Uterus (tissue), 2 donors: ENCODE measurements at regions not wholly inside any gene's neighbourhood (a gene's known extent, or its start where the extent isn't known, plus 50 kb on each side); places are given as distances from the start of the nearest gene placed in this dataset.

Experiments
- POLR2A ChIP-seq, 2 donors: fragments of 450-650 bp; IDR thresholded peaks; one replicate each; pipeline ENCODE4 v1.6.1; 2016; ENCODE audit warnings: antibody characterized with exemption in 2 of 2, mild to moderate bottlenecking in 1 of 2, moderate library complexity in 1 of 2
- TF ChIP-seq, protein P1 (sequence below), 4 experiments: fragments of 200-600 bp in 2 of 4; fragments of 450-650 bp in 2 of 4; sonication (generic) in 2 of 4; IDR thresholded peaks; one replicate each; pipeline ENCODE4 v1.5.1; 2016 to 2019; ENCODE audit warnings: antibody characterized with exemption in 4 of 4, mild to moderate bottlenecking in 2 of 4, moderate library complexity in 1 of 4

- no peak for TF ChIP-seq POLR2A (IDR thresholded peaks at IDR 0.05)
- TF ChIP-seq, protein P1, sequence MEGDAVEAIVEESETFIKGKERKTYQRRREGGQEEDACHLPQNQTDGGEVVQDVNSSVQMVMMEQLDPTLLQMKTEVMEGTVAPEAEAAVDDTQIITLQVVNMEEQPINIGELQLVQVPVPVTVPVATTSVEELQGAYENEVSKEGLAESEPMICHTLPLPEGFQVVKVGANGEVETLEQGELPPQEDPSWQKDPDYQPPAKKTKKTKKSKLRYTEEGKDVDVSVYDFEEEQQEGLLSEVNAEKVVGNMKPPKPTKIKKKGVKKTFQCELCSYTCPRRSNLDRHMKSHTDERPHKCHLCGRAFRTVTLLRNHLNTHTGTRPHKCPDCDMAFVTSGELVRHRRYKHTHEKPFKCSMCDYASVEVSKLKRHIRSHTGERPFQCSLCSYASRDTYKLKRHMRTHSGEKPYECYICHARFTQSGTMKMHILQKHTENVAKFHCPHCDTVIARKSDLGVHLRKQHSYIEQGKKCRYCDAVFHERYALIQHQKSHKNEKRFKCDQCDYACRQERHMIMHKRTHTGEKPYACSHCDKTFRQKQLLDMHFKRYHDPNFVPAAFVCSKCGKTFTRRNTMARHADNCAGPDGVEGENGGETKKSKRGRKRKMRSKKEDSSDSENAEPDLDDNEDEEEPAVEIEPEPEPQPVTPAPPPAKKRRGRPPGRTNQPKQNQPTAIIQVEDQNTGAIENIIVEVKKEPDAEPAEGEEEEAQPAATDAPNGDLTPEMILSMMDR (IDR thresholded peaks at IDR 0.05) = no peak
These were observed 1263.5 kb downstream of the PCDH7 start for GRCh38 chr4:31983677-31984076.
